Skeletal muscle satellite cell (primary cell): ENCODE measurements at regions not wholly inside any gene's neighbourhood (a gene's known extent, or its start where the extent isn't known, plus 50 kb on each side); places are given as distances from the start of the nearest gene placed in this dataset.

Experiments used
- H3K27me3 ChIP-seq: 2 replicates; pipeline ENCODE4 v1.7.0; 2013; ENCODE audit warnings: low read length; ENCODE audit not compliant: control insufficient read depth, insufficient read depth
- H3K36me3 ChIP-seq: 2 replicates; pipeline ENCODE4 v1.7.0; 2013; ENCODE audit warnings: mild to moderate bottlenecking, control low read depth, low read length; ENCODE audit not compliant: insufficient read depth
- H3K4me1 ChIP-seq: 2 replicates; pipeline ENCODE4 v1.7.0; 2013; ENCODE audit warnings: low read length; ENCODE audit not compliant: control insufficient read depth, insufficient read depth
- H3K4me2 ChIP-seq: 2 replicates; pipeline ENCODE4 v1.7.0; 2013; ENCODE audit warnings: mild to moderate bottlenecking, low read length
- H3K4me3 ChIP-seq: 2 replicates; pipeline ENCODE4 v1.7.0; 2013; ENCODE audit warnings: low read length
- H3K9ac ChIP-seq: 2 replicates; pipeline ENCODE4 v1.7.0; 2013; ENCODE audit warnings: mild to moderate bottlenecking, low read depth, low read length, moderate library complexity
- H3K9me3 ChIP-seq: replicated peaks from 2 replicates; pipeline ENCODE4 v1.7.0; 2013; ENCODE audit warnings: mild to moderate bottlenecking, control low read depth, low read length

GRCh38 chr12:24081092-24081529, 131.6 kb upstream of the SOX5 start:
- no peak overlapping the region for H3K4me3 ChIP-seq
- no peak overlapping the region for H3K9ac ChIP-seq
- H3K4me2 ChIP-seq: no peak overlapping the region
- no peaks in the 10 kb centered on the region for H3K36me3 ChIP-seq
- H3K27me3 ChIP-seq: no peaks in the 10 kb centered on the region
- no peaks in the 10 kb centered on the region for H3K9me3 ChIP-seq
- peaks cover 5% of the 10 kb centered on the region for H3K4me1 ChIP-seq

DNA sequence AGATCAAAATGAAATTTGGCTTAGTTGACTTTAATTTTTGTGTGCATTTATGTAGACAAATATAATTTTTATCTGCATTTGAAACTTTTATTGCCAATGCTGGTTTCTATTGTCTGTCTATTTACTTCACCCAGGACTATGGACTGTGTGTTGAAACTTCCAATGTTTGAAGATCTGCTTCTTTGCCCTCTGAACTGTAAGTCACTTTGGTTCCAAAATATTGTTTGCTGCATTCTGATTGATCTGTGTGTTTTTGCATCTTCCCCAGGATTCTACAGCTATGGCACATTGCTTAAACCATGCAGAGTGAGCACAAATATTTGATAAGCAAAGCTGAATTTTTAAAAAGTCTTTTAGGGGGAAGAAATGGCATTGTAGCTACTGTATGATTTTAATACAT, 131.0 kb upstream of the SOX5 start:
- no peak overlapping the region for H3K9ac ChIP-seq
- no peaks in the 10 kb centered on the region for H3K9me3 ChIP-seq
- no peak overlapping the region for H3K4me2 ChIP-seq
- no peaks in the 10 kb centered on the region for H3K36me3 ChIP-seq
- peaks cover 5% of the 10 kb centered on the region for H3K4me1 ChIP-seq
- no peak overlapping the region for H3K4me3 ChIP-seq
- no peaks in the 10 kb centered on the region for H3K27me3 ChIP-seq

GRCh38 chr12:24079083-24079482, 129.6 kb upstream of the SOX5 start:
- H3K4me2 ChIP-seq: no peak overlapping the region
- H3K27me3 ChIP-seq: no peaks in the 10 kb centered on the region
- H3K9ac ChIP-seq: no peak overlapping the region
- H3K4me3 ChIP-seq: no peak overlapping the region
- H3K9me3 ChIP-seq: no peaks in the 10 kb centered on the region
- H3K4me1 ChIP-seq: peaks cover 5% of the 10 kb centered on the region
- H3K36me3 ChIP-seq: no peaks in the 10 kb centered on the region

GRCh38 chr12:24078318-24078765, 128.9 kb upstream of the SOX5 start:
- no peaks in the 10 kb centered on the region for H3K27me3 ChIP-seq
- peaks cover 5% of the 10 kb centered on the region for H3K4me1 ChIP-seq
- H3K4me3 ChIP-seq: no peak overlapping the region
- H3K9ac ChIP-seq: no peak overlapping the region
- no peaks in the 10 kb centered on the region for H3K9me3 ChIP-seq
- no peaks in the 10 kb centered on the region for H3K36me3 ChIP-seq
- H3K4me2 ChIP-seq: no peak overlapping the region

DNA sequence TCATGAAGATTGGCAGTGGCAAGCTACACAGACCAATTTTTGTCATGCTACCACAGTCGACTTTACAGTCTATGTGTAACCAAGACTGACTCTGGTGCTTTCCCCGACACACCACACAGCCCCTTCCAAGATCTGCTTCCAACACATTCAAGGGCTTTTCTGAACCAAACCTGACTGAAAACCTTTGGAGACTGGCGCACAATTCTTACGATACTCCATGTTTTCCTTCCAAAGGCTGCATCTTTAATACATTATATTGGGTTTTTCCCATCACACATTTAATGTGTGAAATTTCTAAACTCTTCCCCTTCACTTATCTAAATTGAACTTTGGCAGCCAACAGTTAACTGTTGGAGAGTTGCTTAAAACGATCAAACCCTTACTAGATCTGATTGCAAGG, 127.7 kb upstream of the SOX5 start:
- no peak overlapping the region for H3K9ac ChIP-seq
- peaks cover 5% of the 10 kb centered on the region for H3K4me1 ChIP-seq
- H3K36me3 ChIP-seq: no peaks in the 10 kb centered on the region
- no peaks in the 10 kb centered on the region for H3K9me3 ChIP-seq
- H3K27me3 ChIP-seq: no peaks in the 10 kb centered on the region
- no peak overlapping the region for H3K4me2 ChIP-seq
- H3K4me3 ChIP-seq: no peak overlapping the region

- Histone ChIP-seq H3K4me3 (no peak overlapping the region), H3K27me3 (no peaks in the 10 kb centered on the region), H3K4me2 (no peak overlapping the region), H3K36me3 (no peaks in the 10 kb centered on the region), H3K4me1 (peaks cover 5% of the 10 kb centered on the region), H3K9ac (no peak overlapping the region), H3K9me3 (no peaks in the 10 kb centered on the region)
Observed at GRCh38 chr12:24075650-24076049, 126.2 kb upstream of the SOX5 start.

DNA sequence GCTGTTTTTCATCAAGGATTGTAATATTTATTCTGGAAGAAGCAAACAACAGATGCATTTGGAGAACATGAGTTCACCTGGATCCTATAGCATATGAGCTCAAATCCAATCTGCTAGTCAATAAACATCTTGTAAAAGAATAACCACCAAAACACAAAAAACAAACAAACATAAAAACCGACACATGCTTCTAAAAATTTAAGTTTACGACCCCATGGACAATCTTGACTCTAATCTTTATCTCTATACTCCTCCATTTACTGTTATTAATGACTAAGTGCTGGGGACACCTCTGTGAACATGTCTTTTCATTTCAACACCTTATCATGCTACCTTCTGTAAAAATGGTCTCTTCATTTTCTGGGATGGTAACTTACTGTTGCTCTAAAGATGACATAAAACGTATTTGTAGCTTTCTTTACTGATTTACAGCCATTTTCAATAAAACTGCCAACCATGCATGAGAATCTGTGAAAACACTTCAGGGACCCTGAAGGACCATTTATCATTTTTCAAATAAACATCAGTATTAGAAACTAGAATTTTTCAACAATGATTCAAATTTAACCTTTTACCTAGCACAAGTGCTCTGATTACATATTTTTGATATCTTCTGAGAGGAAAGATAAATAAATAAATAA, 123.8 kb upstream of the SOX5 start:
- Histone ChIP-seq H3K4me2 (no peak overlapping the region), H3K27me3 (no peaks in the 10 kb centered on the region), H3K4me1 (peaks cover 2% of the 10 kb centered on the region), H3K9ac (no peak overlapping the region), H3K4me3 (no peak overlapping the region), H3K9me3 (no peaks in the 10 kb centered on the region), H3K36me3 (no peaks in the 10 kb centered on the region)

GRCh38 chr12:24072302-24072701, 122.8 kb upstream of the SOX5 start:
- Histone ChIP-seq H3K36me3 (no peaks in the 10 kb centered on the region), H3K4me1 (peaks cover 4% of the 10 kb centered on the region), H3K4me2 (no peak overlapping the region), H3K9me3 (no peaks in the 10 kb centered on the region), H3K27me3 (no peaks in the 10 kb centered on the region), H3K4me3 (no peak overlapping the region), H3K9ac (no peak overlapping the region)

DNA sequence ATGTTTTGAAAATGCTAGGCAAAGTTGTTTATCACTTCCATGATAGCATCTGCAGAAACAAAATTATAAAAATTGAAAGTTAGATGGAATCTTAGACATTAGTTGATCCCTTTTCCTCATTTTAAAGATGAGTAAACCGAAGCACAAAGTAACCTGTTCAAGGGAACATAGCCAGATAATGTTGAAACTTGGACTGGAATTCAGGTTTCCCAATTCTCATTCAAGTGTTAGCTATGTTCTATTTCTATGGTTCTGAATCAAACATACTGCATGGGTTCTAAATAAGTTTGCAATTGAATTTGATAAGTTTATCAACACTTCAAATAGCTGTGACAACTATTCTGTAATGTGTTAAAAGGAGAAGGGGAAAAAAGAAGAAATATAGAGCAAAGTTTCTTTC, 122.4 kb upstream of the SOX5 start:
- Histone ChIP-seq H3K9me3 (no peaks in the 10 kb centered on the region), H3K4me2 (no peak overlapping the region), H3K27me3 (no peaks in the 10 kb centered on the region), H3K4me1 (peaks cover 7% of the 10 kb centered on the region), H3K9ac (no peak overlapping the region), H3K36me3 (no peaks in the 10 kb centered on the region), H3K4me3 (no peak overlapping the region)

- Histone ChIP-seq H3K9ac (no peak overlapping the region), H3K4me1 (peaks cover 19% of the 10 kb centered on the region), H3K36me3 (no peaks in the 10 kb centered on the region), H3K4me3 (no peak overlapping the region), H3K9me3 (no peaks in the 10 kb centered on the region), H3K27me3 (no peaks in the 10 kb centered on the region), H3K4me2 (no peak overlapping the region)
Observed at GRCh38 chr12:24069532-24070395, 120.3 kb upstream of the SOX5 start.

DNA sequence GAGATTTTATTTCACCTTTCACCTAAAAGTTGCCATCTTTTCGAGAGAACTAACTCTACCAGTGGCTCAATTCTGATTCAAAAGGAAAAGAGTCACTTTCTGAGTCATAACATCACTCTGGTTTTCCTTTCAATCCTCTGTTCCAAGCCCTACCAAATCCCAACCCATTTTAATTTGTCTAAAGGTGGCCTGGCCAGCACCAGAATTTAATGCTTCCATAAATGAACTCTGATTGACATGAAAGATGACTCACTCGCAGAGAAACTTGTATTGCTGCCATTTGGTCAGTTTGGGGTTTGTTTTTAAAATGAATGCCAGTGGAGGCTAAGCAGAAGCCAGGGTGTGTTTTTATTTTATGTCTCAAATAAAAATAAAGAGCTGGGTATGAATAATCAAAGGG, 117.4 kb upstream of the SOX5 start:
- peaks cover 30% of the 10 kb centered on the region for H3K4me1 ChIP-seq
- H3K9ac ChIP-seq: no peak overlapping the region
- H3K36me3 ChIP-seq: no peaks in the 10 kb centered on the region
- H3K27me3 ChIP-seq: no peaks in the 10 kb centered on the region
- H3K9me3 ChIP-seq: no peaks in the 10 kb centered on the region
- H3K4me3 ChIP-seq: no peak overlapping the region
- peak overlapping the region; percentile 26 for H3K4me2 ChIP-seq

DNA sequence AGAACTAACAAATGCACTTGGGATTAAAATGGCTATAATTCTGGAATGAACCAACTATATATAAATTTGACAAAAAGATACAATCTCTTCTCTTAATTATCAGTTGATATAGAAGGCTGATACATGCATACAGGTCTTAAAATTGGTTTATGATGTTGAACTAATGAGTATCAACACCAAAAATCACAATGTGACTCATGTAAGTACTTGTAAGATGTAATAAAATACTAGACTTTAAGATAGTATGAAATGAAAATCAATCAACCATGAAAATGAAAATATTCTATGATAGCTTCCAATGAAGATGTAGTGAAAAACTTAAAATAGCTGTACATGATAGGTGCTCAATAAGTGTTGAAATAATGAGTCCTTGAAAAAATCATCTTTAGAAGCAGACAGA, 116.6 kb upstream of the SOX5 start:
- Histone ChIP-seq H3K4me2 (no peak overlapping the region), H3K27me3 (no peaks in the 10 kb centered on the region), H3K36me3 (no peaks in the 10 kb centered on the region), H3K4me3 (no peak overlapping the region), H3K9ac (no peak overlapping the region), H3K9me3 (no peaks in the 10 kb centered on the region), H3K4me1 (peaks cover 30% of the 10 kb centered on the region)
